ENCODE measurements at regions not wholly inside any gene's neighbourhood (a gene's known extent, or its start where the extent isn't known, plus 50 kb on each side); places are given as distances from the start of the nearest gene placed in this dataset.

DNA sequence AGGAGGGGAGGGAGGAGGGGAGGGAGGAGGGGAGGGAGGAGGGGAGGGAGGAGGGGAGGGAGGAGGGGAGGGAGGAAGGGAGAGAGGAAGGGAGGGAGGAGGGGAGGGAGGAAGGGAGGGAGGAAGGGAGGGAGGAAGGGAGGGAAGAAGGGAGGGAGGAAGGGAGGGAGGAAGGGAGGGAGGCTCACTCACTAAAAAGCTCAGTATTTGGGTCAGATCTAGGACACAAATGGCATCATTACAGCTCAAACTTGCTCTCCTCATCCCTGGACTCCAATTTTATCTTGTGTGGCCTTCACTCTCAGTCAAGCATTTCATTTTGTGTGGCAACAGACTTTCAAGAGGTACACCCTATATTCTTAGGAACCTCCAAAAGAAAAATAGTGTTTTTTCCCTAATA is 435.4 kb downstream of the IRS1 start:
- DNase-seq = no peak

DNA sequence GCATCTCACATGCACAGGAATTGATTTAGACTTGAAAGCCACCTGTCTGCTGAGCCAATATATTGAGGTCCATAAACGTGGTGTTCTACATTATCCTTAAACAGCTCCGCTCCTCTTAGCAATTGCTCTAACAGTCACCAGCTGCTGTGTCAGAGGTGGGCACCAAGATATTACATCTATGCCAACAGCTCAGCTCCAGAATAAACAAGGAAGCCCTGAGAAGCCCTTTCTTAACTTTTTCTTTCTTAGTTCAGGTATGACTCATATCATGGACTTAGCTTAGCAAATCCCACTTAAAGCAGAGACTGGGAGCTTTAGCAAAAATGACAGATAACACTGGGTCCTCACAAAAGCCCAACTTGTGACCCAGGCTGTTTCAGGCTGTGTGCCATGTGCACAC is 436.6 kb downstream of the IRS1 start:
- no peak for DNase-seq

DNA sequence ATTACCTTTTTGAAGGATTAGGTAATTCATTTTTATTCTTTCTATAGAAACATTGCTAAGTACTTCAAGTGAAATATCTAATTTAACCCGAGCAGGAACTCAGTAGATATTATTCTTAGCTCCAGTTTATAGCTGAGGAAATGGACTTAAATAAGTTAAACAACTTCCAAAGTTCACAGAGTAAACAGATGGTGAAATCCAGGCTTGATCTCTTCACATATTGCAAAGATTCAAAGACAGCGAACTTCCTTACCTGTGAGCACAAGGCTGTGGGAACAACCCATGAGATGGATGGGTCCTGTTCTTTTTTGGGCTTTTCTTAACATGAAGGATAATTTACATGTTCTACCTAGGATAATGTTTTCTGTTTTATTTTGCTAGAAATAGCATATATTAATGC is 439.0 kb downstream of the IRS1 start:
- DNase-seq = no peak

DNA sequence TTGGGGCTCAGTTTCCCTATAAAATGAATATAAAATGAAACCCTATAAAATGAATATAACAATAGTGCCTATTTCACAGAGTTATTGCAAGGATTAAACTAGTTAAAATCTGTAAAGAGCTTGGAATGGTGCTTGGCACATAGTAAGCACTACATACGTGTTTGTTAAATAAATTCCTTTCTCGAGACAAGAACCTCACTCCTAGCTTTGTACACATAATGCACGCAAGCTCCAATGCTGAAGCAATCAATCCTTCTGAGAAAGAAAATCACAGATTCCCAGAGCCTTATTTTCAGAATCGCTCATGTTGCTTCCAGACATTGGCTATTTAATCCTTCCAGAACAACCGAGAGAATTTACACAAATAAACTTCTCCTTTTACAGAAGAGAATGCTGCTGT is 440.9 kb downstream of the IRS1 start:
- no peak for DNase-seq

DNA sequence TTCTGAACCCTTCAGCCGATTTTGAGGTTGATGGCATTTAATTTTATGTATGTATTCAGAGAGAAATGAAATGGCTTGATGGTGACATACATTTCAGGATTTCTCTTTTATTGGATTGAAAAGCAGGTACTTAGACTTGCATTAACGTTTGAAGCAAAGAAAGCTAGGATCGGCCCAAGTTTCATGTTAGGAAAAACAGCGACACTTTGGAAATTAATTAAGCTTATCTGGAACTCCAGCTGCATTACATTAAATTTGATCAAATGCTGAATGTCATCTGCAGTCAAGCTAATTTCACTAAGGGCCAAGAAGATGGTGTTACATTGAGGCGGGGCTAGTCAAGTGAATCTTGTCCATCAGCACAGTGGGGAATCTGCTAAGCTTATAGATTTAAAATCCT is 441.8 kb downstream of the IRS1 start:
- no peak for DNase-seq

DNA sequence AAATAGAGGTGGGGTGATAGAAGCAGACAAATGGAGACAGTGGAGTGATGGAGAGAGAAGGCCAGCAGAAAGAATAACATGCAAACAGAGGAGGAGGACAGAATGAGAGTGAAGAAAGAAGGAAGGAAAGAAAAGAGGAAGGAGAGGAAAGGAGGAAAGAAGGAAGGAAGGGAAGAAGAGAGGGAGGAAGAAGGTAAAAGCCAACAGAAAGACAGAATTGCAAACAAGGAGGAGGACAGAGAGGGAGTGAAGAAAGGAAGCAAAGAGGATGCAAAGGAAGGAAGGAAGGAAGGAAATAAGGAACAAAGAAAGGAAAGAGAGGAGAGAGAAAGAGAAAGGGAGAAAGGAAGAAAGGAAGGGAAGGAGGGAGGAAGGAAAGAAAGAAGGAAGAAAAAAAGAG is 444.0 kb downstream of the IRS1 start:
- DNase-seq = no peak

DNA sequence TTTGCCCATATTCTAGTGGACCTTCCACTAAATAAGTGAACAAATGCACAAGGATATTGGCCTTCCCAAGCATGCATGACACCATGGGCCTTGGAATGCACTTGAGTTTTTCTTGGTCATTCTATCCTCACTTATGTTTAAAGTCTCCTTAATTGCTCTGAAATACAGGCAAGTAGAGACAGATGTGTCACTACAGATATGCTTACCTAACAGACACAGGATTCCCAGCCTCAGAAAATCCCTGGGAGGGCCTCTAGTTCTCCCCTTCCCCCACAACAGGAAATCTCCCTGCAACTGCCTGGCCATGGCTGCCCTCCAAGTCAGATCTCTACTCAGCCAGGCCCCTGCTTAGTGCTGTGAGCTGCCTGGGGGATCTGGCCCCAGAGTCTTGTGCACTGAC is 445.2 kb downstream of the IRS1 start:
- no peak for DNase-seq

DNA sequence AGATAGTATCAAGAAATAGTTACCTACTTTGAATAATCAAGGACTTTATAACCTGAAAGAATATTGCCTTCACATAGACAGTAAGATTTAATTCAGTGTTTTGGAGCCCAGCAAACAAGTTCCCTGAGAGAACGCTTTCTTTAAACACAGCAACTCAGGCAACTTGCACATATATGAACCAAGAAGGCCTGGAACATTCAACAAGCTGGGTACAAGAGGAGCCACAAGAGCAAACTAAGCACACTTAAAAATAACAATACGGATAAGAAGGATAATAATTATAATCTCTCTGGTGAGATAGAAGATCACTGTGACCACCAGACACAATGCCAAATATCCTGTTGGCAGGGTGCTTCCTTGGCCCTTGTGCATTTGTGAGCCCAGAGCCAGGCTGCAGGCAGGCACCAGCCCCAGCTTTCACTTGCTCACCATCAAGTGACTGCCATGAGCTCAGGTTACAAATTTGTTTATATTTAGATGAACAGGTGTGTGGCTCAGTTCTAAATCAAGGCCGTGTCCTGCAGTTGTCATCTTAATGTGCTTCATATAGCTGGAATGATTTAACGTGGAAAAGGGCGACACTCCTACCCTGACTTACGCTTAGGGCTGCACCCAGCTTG is 446.6 kb downstream of the IRS1 start:
- no peak for DNase-seq

DNA sequence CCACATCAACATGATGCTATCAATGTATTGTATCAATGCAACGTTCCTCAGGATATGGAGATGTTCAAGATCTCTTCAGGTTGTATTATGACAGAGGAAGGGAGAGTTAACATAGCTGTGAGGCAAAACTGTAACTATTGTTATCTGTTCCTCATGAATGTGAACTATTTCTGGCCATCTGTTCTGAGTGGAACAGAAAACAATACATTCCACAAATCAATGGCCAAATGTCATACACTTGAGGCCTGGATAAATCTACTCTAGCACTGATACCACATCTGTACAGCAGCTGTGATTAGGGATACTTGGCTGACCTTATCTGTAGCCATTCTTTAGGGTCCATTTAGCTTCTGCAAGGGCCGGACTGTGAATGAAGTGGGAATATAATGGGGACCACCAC is 447.9 kb downstream of the IRS1 start:
- no peak for DNase-seq

DNA sequence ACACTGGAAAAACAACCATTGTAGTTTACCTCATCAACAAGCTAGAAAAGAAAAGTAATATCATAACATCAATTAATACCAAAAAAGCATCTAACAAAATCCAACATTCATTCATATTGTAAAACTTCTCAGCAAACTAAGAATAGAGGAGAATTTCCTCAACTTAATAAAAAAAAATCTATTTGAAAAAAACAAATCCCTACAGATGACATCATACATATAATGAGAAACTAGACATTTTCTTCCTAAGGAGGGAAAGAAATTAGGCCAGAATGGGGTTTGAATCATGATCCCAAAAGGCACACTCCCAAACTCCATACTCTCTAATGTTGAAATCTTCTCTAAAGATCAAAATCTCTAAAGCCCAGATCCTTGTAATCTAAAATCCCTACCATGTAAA is 460.0 kb downstream of the IRS1 start:
- no peak for DNase-seq

DNA sequence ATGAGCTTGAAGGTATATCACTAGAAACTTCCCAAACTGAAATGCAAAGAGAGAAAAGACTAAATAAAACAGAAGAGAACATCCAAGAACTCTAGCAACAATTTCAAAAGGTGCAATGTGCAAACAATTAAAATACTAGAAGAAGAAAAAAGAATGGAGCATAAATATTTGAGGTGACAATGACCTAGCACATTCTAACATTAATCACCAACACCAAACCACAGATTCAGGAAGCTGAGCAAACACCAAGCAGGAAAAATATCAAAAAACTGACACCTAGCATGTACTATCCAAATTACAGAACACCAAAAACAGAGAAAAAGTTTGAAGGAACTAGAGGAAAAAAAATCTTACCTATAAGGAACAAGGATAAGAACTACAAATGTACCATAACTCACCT is 460.8 kb downstream of the IRS1 start:
- DNase-seq = no peak

DNA sequence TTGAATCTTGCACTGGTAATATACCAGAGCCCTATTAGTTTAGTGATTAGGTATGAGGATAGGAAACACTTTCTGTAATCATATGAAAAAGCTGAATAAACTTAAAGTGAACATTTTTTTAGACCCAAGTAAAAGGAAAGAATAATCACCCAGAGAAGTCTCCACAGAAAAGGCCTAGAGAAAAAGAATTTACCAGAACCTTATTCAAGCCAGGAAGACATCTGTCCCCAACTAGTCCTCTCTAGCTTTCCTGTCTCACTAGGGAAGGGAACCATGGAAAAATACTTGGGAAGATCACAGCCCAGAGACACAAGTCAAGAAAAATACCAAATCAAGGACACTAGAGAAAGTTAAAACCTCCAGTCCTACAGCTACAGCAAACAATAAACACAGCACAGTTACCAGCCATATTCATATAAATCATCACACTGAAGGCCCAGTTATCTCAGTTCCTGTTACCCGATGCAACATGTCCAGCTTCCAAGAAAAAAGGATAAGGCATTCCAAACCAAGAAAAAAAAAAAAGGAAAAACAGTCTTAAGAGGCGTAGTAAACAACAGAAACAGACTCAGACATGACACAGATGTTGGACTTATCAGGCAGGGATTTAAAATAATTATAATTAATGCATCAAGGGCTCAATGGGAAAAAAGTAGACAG is 461.5 kb downstream of the IRS1 start:
- DNase-seq = no peak

DNA sequence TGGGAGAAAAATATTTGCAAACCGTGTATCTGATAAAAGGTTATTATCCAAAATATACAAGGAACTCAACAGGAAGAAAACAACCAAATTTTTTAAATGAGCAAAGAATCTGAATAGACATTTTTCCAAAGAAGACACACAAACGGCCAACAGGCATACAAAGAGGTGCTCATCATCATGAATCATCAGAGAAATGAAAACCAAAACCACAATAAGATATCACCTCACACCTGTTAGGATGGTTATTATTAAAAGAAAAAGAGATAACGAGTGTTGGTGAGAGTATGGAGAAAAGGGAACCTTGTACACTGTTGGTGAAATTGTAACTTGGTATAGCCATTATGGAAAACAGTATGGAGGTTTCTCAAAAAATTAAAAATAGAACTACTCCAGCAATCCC is 463.3 kb downstream of the IRS1 start:
- DNase-seq = no peak

DNA sequence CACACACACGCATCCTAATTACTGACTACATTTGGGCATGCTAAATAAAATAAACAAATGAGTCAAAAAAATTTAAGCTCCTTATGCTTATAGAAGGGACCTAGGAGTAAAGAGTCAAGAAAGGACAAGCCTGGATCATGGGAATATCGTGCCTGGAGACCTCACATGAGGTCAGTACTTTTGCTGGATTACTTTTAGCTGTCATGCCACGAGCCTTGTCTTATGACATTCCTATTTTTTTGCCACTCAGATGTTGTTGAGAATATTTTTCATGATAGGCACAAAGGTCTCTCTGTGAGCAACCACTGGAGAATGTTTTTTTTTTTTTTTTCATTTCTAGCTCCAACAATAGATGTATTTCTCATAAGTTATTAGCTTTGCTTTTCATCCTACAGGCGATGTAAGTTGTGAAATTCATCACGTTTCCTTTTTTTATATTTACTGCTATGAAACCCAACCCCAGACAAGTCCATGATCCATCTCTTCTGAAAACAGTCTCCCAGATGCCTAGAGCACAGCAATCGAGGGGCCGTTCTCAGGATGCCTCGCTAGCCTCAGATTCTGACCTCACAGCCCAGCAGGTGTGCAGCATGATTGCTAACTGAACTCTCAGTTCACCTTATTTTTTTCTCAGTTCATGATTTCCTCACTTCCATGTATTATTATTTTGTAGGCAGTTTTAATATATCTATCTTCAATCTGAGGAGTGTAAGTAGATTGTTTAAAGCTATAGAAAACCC is 464.5 kb downstream of the IRS1 start:
- DNase-seq = no peak

DNA sequence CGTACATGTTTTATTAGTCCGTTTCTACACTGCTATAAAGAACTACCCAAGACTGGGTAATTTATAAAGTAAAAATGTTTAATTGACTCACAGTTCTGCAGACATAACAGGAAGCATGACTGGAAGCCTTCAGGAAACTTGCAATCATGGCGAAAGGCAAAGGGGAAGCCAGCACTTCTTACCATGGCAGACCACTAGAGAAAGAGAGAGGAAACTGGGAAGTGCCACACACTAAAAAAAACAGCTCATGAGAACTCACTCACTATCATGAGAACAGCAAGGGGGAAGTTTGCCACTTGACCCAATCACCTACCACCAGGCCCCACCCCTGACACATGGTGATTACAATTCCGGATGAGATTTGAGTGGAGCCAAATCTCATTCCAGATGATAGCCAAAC is 466.2 kb downstream of the IRS1 start:
- DNase-seq = no peak

DNA sequence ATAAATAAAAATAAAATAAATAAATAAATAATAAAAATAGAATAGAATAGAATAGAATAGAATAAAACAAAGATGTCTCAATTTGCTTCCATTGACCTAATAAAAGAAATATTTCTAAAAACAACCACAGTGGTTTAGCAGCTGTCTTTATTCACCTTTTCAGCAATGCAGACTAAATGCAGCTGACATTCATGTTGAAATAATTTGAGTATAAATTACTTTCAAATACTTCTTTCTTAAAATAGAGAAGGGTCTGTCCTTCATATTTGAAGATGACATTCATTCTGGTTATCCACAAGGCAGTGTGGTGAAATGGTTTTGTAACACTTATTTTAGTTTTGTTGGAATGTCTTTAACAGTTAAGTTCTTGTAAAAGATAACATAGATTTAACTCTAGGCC is 469.4 kb downstream of the IRS1 start:
- DNase-seq = no peak

DNA sequence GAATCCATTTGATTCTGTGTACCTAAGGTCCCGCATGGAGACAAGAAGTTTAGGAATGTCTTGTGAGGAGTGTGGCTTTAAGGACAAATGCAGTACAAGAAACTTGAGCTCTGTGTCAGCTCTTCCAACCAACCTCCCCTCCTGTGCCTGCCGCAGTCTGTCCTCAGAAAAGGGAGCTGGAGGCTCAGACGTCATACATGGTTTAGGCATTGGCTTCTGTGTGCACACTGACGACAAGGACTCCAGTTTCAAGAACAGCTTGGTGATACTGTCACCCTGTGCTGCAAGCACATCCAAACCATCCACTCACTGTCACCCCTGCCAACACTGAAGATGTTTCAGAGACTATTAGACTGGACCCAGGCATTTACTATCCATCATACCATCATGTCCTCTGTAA is 470.4 kb downstream of the IRS1 start:
- DNase-seq = no peak

DNA sequence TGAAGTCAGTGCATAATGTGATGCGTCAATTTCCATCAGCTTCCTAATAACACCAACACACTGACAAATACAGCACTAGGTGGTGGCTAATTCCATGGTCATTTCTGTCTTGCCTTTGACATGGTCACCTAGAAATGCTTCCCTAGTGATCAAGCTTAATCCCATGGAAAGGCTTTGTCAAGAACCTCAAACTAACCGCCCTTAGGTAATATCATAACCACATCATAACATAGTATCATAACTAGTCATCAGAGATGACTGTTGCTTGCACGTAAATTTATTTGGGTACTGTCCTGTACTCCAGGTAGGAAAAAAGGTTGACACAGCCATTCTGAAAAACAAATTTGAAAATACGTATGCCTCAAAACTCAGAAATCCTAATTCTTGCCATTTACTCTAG is 471.8 kb downstream of the IRS1 start:
- DNase-seq = no peak

DNA sequence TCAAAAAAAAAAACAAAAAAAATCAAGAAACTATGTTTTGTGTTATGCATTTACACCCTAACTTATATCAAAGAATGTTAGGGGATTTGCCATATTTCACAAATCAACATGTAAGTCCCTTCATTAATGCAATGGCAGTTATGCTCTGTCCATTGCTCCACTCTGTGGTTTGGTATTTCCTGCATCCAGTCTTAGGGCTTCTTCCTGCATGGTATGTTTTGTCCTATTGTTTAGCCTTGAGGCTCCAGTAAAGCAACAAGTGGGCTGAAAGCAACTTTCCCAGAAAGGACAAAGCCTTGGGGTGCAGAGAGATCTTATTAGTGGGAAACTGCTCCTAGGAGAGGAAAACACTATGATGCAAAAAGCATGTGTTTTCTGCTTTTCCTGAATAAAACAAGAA is 474.1 kb downstream of the IRS1 start:
- no peak for DNase-seq

DNA sequence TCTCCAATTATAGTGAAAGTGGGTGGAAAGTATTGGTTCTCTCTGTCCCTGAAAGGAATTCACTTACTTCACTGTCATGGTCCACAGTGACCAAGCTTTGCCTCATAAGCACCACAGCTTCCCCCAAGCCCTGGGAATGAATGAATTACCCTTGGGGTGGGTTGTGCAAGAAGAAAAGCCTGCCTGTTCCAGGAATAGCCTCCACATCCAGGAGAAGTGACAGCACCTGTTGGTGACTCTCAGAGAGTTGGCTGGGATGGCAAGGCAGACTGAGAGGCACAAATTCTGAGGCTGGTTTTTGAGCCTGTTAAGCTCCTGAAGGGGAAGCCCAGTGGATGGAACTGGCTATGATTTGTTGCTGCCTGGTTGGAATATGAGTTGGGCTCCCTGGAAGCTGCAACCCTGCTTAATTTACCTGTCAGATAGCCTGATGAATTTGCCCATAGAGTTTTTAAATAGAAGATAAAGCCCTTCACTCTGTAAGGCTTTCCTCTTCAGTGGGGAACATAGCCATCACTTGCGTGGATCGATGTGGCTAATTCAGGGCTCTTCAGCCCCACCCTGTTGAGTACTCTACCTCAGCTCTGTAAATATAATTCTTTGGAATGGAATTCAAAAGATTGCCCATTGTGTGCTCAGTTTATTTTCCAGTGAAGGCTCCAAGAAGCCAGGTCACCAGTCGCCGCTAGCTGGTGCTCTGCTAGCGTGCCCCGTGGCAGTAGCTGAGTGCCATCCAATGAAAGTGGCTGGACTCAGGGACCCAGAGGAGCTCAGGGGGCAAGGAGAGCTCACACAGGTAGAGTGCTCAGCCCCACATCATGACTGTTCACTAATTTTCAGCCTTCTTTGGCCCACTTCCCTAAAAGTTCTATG is 479.3 kb downstream of the IRS1 start:
- DNase-seq = no peak

DNA sequence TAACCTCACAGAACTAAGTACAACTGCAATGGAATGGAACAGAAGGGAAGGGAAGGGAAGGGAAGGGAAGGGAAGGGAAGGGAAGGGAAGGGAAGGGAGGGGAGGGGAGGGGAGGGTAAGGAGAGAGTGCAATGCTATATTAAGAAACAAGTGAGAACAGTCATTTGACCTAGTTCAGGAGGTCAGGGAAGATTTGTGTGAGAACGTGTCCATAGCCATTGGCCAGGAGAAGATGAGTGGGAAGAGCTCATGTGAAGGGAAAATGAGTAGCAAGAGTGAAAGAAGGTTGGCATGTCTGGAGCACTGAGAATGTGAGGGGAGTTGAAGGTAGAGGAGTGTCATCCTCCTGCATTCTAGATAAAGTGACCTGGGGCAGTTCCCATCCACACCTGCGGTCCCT is 481.6 kb downstream of the IRS1 start:
- no peak for DNase-seq

DNA sequence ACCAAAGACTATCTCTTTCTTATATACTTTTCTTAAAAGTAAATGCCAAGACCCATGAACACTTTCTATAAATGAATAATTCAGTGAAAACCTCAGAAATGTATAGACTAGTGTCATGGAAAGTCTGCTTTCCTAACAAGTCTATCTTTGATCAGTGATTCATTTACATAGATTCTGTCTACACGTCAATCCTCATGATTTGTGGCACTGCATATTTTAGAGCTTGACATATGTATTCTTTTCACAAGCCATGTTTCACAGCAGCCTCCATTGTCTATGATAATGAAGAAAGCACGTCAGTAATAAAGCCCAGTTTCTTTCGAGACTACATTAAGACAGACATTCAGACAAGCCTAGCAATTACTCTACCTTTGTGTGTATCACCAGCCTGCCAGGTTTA is 486.6 kb downstream of the IRS1 start:
- no peak for DNase-seq

DNA sequence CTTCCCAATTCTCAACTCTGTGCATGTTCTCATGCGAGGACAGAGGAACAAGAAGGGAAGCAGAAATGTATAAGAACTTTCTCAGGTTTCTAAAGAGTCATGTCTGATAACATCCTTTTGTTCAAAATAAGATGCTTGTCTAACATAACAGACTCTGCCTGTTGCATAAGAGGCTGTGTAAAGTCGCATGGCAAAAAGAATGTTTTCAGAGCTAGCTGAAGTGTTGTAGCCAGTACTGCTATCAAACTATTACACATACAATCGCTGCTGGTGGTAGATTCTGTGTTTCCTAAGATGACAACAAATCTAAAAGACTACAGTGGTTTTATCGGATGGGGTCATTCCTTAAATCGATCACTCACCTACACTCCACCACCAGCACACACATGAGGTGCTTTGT is 487.5 kb downstream of the IRS1 start:
- no peak for DNase-seq

DNA sequence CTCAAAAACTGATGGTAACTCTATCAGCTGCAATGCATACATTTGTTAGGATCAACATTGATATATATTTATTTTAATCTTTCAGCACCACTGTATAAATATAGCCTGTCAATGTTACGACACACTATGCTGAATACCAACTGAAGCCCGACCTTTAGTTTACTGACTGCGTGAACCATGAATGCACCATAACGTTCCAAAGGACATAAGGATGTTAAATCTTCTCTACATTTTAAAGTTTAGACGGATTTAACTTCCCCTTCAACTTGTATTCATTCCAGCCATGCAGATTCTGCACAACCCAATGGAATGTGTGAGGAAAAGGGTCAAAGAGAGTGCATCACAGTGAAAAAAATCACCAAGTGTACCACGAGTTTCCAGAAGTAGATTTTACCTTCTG is 489.5 kb downstream of the IRS1 start:
- DNase-seq = no peak

Measured in GDM1 (cell line).